22Rv1 (cell line): ENCODE measurements at regions not wholly inside any gene's neighbourhood (a gene's known extent, or its start where the extent isn't known, plus 50 kb on each side); places are given as distances from the start of the nearest gene placed in this dataset.

Source experiments
- CTCF ChIP-seq: fragments of 450-650 bp; IDR thresholded peaks from 2 replicates; pipeline ENCODE4 v1.5.1; 2017; ENCODE audit warnings: mild to moderate bottlenecking
- ZFX ChIP-seq: fragments of 450-650 bp; IDR thresholded peaks from 2 replicates; pipeline ENCODE4 v1.6.1; 2017; ENCODE audit warnings: antibody characterized with exemption, borderline replicate concordance

GRCh38 chr2:147181351-147182029, 663.3 kb upstream of the ACVR2A start:
- TF ChIP-seq CTCF (no peak), ZFX (no peak)
